Fibroblast of the aortic adventitia (primary cell): ENCODE measurements at regions not wholly inside any gene's neighbourhood (a gene's known extent, or its start where the extent isn't known, plus 50 kb on each side); places are given as distances from the start of the nearest gene placed in this dataset.

Experiments
- DNase-seq: peaks from one replicate; pipeline ENCODE4 v3.0.0-alpha.2; 2010; ENCODE audit warnings: low read depth
- H3K4me3 ChIP-seq: 2 replicates; pipeline ENCODE4 v1.5.1; 2011; ENCODE audit warnings: low read depth, mild to moderate bottlenecking, control low read depth, low read length, moderate library complexity
- CTCF ChIP-seq: IDR thresholded peaks from 2 replicates; pipeline ENCODE4 v1.5.1; 2011; ENCODE audit warnings: mild to moderate bottlenecking, low read length, control low read depth, inconsistent platforms; ENCODE audit not compliant: insufficient read depth

GRCh38 chr15:96595951-96596350 is 265.5 kb downstream of the NR2F2 start:
- TF ChIP-seq CTCF: no peak
- no peak overlapping the region for H3K4me3 ChIP-seq
- no peak for DNase-seq

GRCh38 chr15:96598514-96598913 is 268.0 kb downstream of the NR2F2 start:
- no peak overlapping the region for H3K4me3 ChIP-seq
- TF ChIP-seq CTCF: no peak
- DNase-seq: no peak

GRCh38 chr15:96599268-96599667 is 268.8 kb downstream of the NR2F2 start:
- DNase-seq: no peak
- no peak overlapping the region for H3K4me3 ChIP-seq
- TF ChIP-seq CTCF: no peak

GRCh38 chr15:96600350-96600749 is 269.9 kb downstream of the NR2F2 start:
- DNase-seq: no peak
- H3K4me3 ChIP-seq: no peak overlapping the region
- no peak for TF ChIP-seq CTCF

GRCh38 chr15:96606617-96607016 is 276.1 kb downstream of the NR2F2 start:
- H3K4me3 ChIP-seq: no peak overlapping the region
- DNase-seq: no peak
- no peak for TF ChIP-seq CTCF

- DNase-seq: no peak
- TF ChIP-seq CTCF: no peak
- no peak overlapping the region for H3K4me3 ChIP-seq
These were observed 280.3 kb downstream of the NR2F2 start for GRCh38 chr15:96610757-96611156.

GRCh38 chr15:96612917-96613316 is 282.4 kb downstream of the NR2F2 start:
- no peak for DNase-seq

More at GRCh38 chr15:96612917-96613316, 282.4 kb downstream of the NR2F2 start:
- no peak overlapping the region for H3K4me3 ChIP-seq
- no peak for TF ChIP-seq CTCF
